GM23248 (cell line): ENCODE measurements at regions not wholly inside any gene's neighbourhood (a gene's known extent, or its start where the extent isn't known, plus 50 kb on each side); places are given as distances from the start of the nearest gene placed in this dataset.

Experiments used
- EZH2 ChIP-seq: fragments of 200-600 bp; sonication (generic); IDR thresholded peaks from 2 replicates; pipeline ENCODE4 v1.6.1; 2018; ENCODE audit warnings: antibody characterized with exemption, mild to moderate bottlenecking; ENCODE audit not compliant: insufficient read depth, poor library complexity, severe bottlenecking
- EZH2phosphoT487 ChIP-seq: fragments of 200-600 bp; sonication (generic); IDR thresholded peaks from 2 replicates; pipeline ENCODE4 v1.6.1; 2018; ENCODE audit warnings: antibody characterized with exemption, moderate library complexity, mild to moderate bottlenecking, low read depth; ENCODE audit not compliant: insufficient read depth

- TF ChIP-seq EZH2 (no peak), EZH2phosphoT487 (no peak)
Observed at GRCh38 chr2:160566717-160567116, 73.1 kb upstream of the RBMS1 start.
